Keratinocyte (primary cell): ENCODE measurements at regions not wholly inside any gene's neighbourhood (a gene's known extent, or its start where the extent isn't known, plus 50 kb on each side); places are given as distances from the start of the nearest gene placed in this dataset.

ENCODE experiments used
- DNase-seq: peaks from one replicate; pipeline ENCODE4 v3.0.0-alpha.2; 2011; ENCODE audit warnings: low read depth, missing footprints, low spot score
- FAIRE-seq: peaks from 2 replicates; lab custom pipeline; 2011; peaks lifted over from hg19 to GRCh38; lab: Jason Lieb, UNC
- H2AFZ ChIP-seq: 2 replicates; pipeline ENCODE4 v1.6.0; 2012; ENCODE audit warnings: low read length, control low read depth, inconsistent platforms; ENCODE audit not compliant: control insufficient read depth
- H3K27ac ChIP-seq: 2 replicates; pipeline ENCODE4 v1.5.1; 2011; ENCODE audit warnings: low read length; ENCODE audit not compliant: control insufficient read depth, insufficient read depth
- H3K27me3 ChIP-seq: 3 replicates; pipeline ENCODE4 v1.6.0; 2011; ENCODE audit warnings: low read length; ENCODE audit not compliant: control insufficient read depth, insufficient read depth; ENCODE audit errors: extremely low read depth
- H3K36me3 ChIP-seq, 2 experiments: 2 replicates in 1 of 2; 3 replicates in 1 of 2; pipeline ENCODE4 v1.5.1; 2011; ENCODE audit warnings: low read length in 2 of 2, mild to moderate bottlenecking in 1 of 2; ENCODE audit not compliant: control insufficient read depth in 2 of 2, insufficient read depth in 2 of 2; ENCODE audit errors: extremely low read depth in 1 of 2
- H3K4me1 ChIP-seq: 3 replicates; pipeline ENCODE4 v1.5.1; 2011; ENCODE audit warnings: low read length; ENCODE audit not compliant: control insufficient read depth, insufficient read depth; ENCODE audit errors: extremely low read depth
- H3K4me2 ChIP-seq: 3 replicates; pipeline ENCODE4 v1.6.0; 2011; ENCODE audit warnings: low read depth, low read length; ENCODE audit not compliant: control insufficient read depth, insufficient read depth; ENCODE audit errors: extremely low read depth
- H3K4me3 ChIP-seq, 3 experiments: fragments of 200-600 bp in 1 of 3; sonication (generic) in 1 of 3; 2 replicates in 2 of 3; 3 replicates in 1 of 3; pipeline ENCODE4 v1.5.1; 2011 to 2016; ENCODE audit warnings: low read length in 3 of 3, mild to moderate bottlenecking in 3 of 3, control low read depth in 2 of 3, inconsistent platforms in 1 of 3, low read depth in 1 of 3, mixed read lengths in 1 of 3, mixed run types in 1 of 3, moderate library complexity in 1 of 3; ENCODE audit not compliant: control insufficient read depth in 2 of 3, insufficient read depth in 2 of 3; ENCODE audit errors: extremely low read depth in 1 of 3
- H3K79me2 ChIP-seq: 2 replicates; pipeline ENCODE4 v1.6.0; 2012; ENCODE audit warnings: low read length; ENCODE audit not compliant: control insufficient read depth, insufficient read depth
- H3K9ac ChIP-seq: 3 replicates; pipeline ENCODE4 v1.6.0; 2011; ENCODE audit warnings: low read length; ENCODE audit not compliant: control insufficient read depth, insufficient read depth; ENCODE audit errors: extremely low read depth
- H3K9me1 ChIP-seq: 3 replicates; pipeline ENCODE4 v1.6.0; 2011; ENCODE audit warnings: low read length; ENCODE audit not compliant: control insufficient read depth, insufficient read depth; ENCODE audit errors: extremely low read depth
- H3K9me3 ChIP-seq: 2 replicates; pipeline ENCODE4 v1.5.1; 2012; ENCODE audit warnings: low read depth, low read length; ENCODE audit not compliant: control insufficient read depth
- H4K20me1 ChIP-seq: 3 replicates; pipeline ENCODE4 v1.6.0; 2011; ENCODE audit warnings: low read length; ENCODE audit not compliant: control insufficient read depth, insufficient read depth; ENCODE audit errors: extremely low read depth
- CTCF ChIP-seq, 3 experiments: IDR thresholded peaks in 1 of 3; conservative IDR thresholded peaks in 1 of 3; optimal IDR thresholded peaks in 1 of 3; 2 replicates in 2 of 3; 3 replicates in 1 of 3; pipeline versions ENCODE3 to v1.5.1; 2011; ENCODE audit warnings: low read length in 3 of 3, mild to moderate bottlenecking in 3 of 3, moderate library complexity in 2 of 3, control low read depth in 1 of 3, inconsistent platforms in 1 of 3; ENCODE audit not compliant: insufficient read depth in 2 of 3; ENCODE audit errors: extremely low read depth in 1 of 3
- EZH2 ChIP-seq: IDR thresholded peaks from one replicate; pipeline ENCODE4 v1.6.1; 2012; ENCODE audit warnings: inconsistent platforms, mild to moderate bottlenecking, low read length, moderate library complexity
- dilution Hi-C: fragments of 300-500 bp; cut with MboI; formaldehyde crosslinking; loops from one replicate; pipeline ENCODE4 v1.7.0; 2020; ENCODE audit warnings: low sequenced_read_pairs; ENCODE audit not compliant: extremely low pct_ligation_motif_present

GRCh38 chr18:53920312-53921075 is 304.0 kb downstream of the MBD2 start:
- dilution Hi-C loops, result no loop called here

GRCh38 chr18:53918091-53918490 is 306.4 kb downstream of the MBD2 start:
- dilution Hi-C loops, result no loop called here
- FAIRE-seq (no peak), DNase-seq (no peak)
- Histone ChIP-seq H3K9me1 (no peaks in the 10 kb centered on the region), H4K20me1 (no peaks in the 10 kb centered on the region), H3K4me1 (no peaks in the 10 kb centered on the region), H3K9ac (no peak overlapping the region), H3K36me3 (no peaks in the 10 kb centered on the region), H3K79me2 (no peaks in the 10 kb centered on the region), H3K4me2 (no peak overlapping the region), H3K27me3 (no peaks in the 10 kb centered on the region), H3K4me3 (no peak overlapping the region), H3K27ac (no peak overlapping the region), H3K9me3 (no peaks in the 10 kb centered on the region), H2AFZ (no peak overlapping the region)
- TF ChIP-seq EZH2 (no peak), CTCF (optimal IDR thresholded peaks at IDR 0.05 in 1 of 3, IDR thresholded peaks at IDR 0.05 in 1 of 3, conservative IDR thresholded peaks at IDR 0.05 in 1 of 3; ENCODE audit: extremely low read depth in 1 of 3, insufficient read depth in 2 of 3, low read length in 3 of 3) (no peak)

More at GRCh38 chr18:53920312-53921075, 304.0 kb downstream of the MBD2 start:
- H3K79me2 ChIP-seq, result no peaks in the 10 kb centered on the region
- TF ChIP-seq CTCF (optimal IDR thresholded peaks at IDR 0.05 in 1 of 3, IDR thresholded peaks at IDR 0.05 in 1 of 3, conservative IDR thresholded peaks at IDR 0.05 in 1 of 3; ENCODE audit: extremely low read depth in 1 of 3, insufficient read depth in 2 of 3, low read length in 3 of 3) (no peak), EZH2 (no peak)
- H3K9me1 ChIP-seq, result no peaks in the 10 kb centered on the region
- H3K27ac ChIP-seq, result no peak overlapping the region
- no peaks in the 10 kb centered on the region for H3K4me1 ChIP-seq
- H3K27me3 ChIP-seq, result no peaks in the 10 kb centered on the region
- H4K20me1 ChIP-seq, result no peaks in the 10 kb centered on the region
- no peak overlapping the region for H3K4me2 ChIP-seq
- H3K36me3 ChIP-seq, result no peaks in the 10 kb centered on the region
- DNase-seq (no peak), FAIRE-seq (no peak)
- H3K9me3 ChIP-seq, result no peaks in the 10 kb centered on the region
- H2AFZ ChIP-seq, result no peak overlapping the region
- H3K9ac ChIP-seq, result no peak overlapping the region
- H3K4me3 ChIP-seq, result no peak overlapping the region
